SK-N-SH treated with all-trans-retinoic acid at 6 μM for 48 hours (cell line): ENCODE measurements at regions not wholly inside any gene's neighbourhood (a gene's known extent, or its start where the extent isn't known, plus 50 kb on each side); places are given as distances from the start of the nearest gene placed in this dataset.

ENCODE experiments used
- ATAC-seq: fragments of 200-7000 bp; cut with Tn5 transposase; 3 replicates; pipeline ENCODE4 v1.9.1; 2020; ENCODE audit warnings: mild to moderate bottlenecking, moderate library complexity
- ARNTL ChIP-seq: fragments of 450-650 bp; formaldehyde crosslinking; IDR thresholded peaks from 2 replicates; pipeline ENCODE4 v1.5.0; 2020; ENCODE audit warnings: low read depth, mild to moderate bottlenecking, moderate library complexity, borderline replicate concordance
- CREB5 ChIP-seq: fragments of 250-450 bp; sonication (Bioruptor Pico); IDR thresholded peaks from 2 replicates; pipeline ENCODE4 v1.5.1; 2020; ENCODE audit warnings: low read depth, mild to moderate bottlenecking, moderate library complexity
- CSDC2 ChIP-seq: fragments of 250-450 bp; sonication (Bioruptor Pico); IDR thresholded peaks from 2 replicates; pipeline ENCODE4 v1.5.0; 2020; ENCODE audit warnings: mild to moderate bottlenecking, moderate library complexity
- GLIS3 ChIP-seq: fragments of 250-450 bp; sonication (Bioruptor Pico); IDR thresholded peaks from 2 replicates; pipeline ENCODE4 v1.5.0; 2020; ENCODE audit warnings: mild to moderate bottlenecking, moderate library complexity
- ISL1 ChIP-seq: fragments of 250-450 bp; sonication (Bioruptor Pico); IDR thresholded peaks from 2 replicates; pipeline ENCODE4 v2.1.2; 2022; ENCODE audit warnings: mild to moderate bottlenecking, moderate library complexity
- OSR1 ChIP-seq: fragments of 250-450 bp; sonication (Bioruptor Pico); IDR thresholded peaks from 2 replicates; pipeline ENCODE4 v1.8.0; 2022; ENCODE audit warnings: moderate library complexity, mild to moderate bottlenecking, inconsistent platforms
- POU6F1 ChIP-seq: fragments of 250-450 bp; sonication (Bioruptor Pico); IDR thresholded peaks from 2 replicates; pipeline ENCODE4 v1.8.0; 2021; ENCODE audit warnings: low read depth, mild to moderate bottlenecking, moderate library complexity, borderline replicate concordance
- SNAI2 ChIP-seq: fragments of 250-450 bp; sonication (Bioruptor Pico); IDR thresholded peaks from 2 replicates; pipeline ENCODE4 v1.5.0; 2020; ENCODE audit warnings: mild to moderate bottlenecking, moderate library complexity
- ZC3H10 ChIP-seq: fragments of 250-450 bp; sonication (Bioruptor Pico); IDR thresholded peaks from 2 replicates; pipeline ENCODE4 v1.5.1; 2021; ENCODE audit warnings: mild to moderate bottlenecking, moderate library complexity
- ZFP3 ChIP-seq: fragments of 250-450 bp; sonication (Bioruptor Pico); IDR thresholded peaks from 2 replicates; pipeline ENCODE4 v1.5.0; 2020; ENCODE audit warnings: mild to moderate bottlenecking, moderate library complexity
- ZNF565 ChIP-seq: fragments of 450-650 bp; formaldehyde crosslinking; conservative IDR thresholded peaks from 2 replicates; pipeline ENCODE4 v1.5.0; 2020; ENCODE audit warnings: low read depth, mild to moderate bottlenecking, moderate library complexity
- ZNF8 ChIP-seq: fragments of 450-650 bp; formaldehyde crosslinking; IDR thresholded peaks from 2 replicates; pipeline ENCODE4 v1.5.0; 2020; ENCODE audit warnings: mild to moderate bottlenecking, moderate library complexity
- TF ChIP-seq, protein P1 (sequence below): fragments of 250-450 bp; sonication (Bioruptor Pico); IDR thresholded peaks from 2 replicates; pipeline ENCODE4 v1.5.0; 2020; ENCODE audit warnings: mild to moderate bottlenecking, moderate library complexity
- TF ChIP-seq, protein P2 (sequence below): fragments of 250-450 bp; sonication (Bioruptor Pico); IDR thresholded peaks from 2 replicates; pipeline ENCODE4 v1.8.0; 2020; ENCODE audit warnings: mild to moderate bottlenecking, moderate library complexity, borderline replicate concordance
- TF ChIP-seq, protein P3 (sequence below): fragments of 250-450 bp; sonication (Bioruptor Pico); IDR thresholded peaks from 2 replicates; pipeline ENCODE4 v1.5.1; 2021; ENCODE audit warnings: mild to moderate bottlenecking, moderate library complexity

DNA sequence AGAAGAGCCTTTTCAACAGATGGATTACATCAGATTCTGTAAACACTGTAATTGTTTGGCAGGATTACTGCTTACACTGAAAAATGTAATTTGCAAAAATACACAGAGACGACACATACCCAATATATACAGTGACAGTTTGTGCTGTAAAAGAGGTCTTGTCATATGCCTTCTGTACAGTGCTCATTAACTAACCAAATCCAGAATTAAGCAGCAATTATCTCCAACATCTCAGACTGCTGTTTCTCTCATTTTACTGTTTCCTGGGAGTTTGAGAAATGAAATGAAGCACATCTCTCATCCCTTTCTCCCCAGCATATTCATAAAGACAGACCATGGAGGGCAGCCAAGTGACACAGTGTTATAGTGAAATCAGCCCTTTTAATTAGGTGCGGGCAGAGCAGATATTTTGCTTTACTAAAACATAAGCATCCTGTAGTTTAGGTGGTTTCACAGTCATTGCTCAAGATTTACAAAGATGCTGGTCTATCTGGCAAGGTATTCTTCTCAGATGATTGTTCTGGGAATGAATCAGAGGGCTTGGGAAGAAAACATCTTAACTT lies 618.4 kb upstream of the USP24 start:
- peak; percentile 39 for ATAC-seq
- TF ChIP-seq ISL1: no peak
- TF ChIP-seq ARNTL: no peak
- no peak for TF ChIP-seq OSR1 (CRISPR knock-in tag)
- TF ChIP-seq POU6F1 (CRISPR knock-in tag): no peak
- TF ChIP-seq, protein P1, sequence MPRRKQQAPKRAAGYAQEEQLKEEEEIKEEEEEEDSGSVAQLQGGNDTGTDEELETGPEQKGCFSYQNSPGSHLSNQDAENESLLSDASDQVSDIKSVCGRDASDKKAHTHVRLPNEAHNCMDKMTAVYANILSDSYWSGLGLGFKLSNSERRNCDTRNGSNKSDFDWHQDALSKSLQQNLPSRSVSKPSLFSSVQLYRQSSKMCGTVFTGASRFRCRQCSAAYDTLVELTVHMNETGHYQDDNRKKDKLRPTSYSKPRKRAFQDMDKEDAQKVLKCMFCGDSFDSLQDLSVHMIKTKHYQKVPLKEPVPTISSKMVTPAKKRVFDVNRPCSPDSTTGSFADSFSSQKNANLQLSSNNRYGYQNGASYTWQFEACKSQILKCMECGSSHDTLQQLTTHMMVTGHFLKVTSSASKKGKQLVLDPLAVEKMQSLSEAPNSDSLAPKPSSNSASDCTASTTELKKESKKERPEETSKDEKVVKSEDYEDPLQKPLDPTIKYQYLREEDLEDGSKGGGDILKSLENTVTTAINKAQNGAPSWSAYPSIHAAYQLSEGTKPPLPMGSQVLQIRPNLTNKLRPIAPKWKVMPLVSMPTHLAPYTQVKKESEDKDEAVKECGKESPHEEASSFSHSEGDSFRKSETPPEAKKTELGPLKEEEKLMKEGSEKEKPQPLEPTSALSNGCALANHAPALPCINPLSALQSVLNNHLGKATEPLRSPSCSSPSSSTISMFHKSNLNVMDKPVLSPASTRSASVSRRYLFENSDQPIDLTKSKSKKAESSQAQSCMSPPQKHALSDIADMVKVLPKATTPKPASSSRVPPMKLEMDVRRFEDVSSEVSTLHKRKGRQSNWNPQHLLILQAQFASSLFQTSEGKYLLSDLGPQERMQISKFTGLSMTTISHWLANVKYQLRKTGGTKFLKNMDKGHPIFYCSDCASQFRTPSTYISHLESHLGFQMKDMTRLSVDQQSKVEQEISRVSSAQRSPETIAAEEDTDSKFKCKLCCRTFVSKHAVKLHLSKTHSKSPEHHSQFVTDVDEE (CRISPR knock-in tag): no peak
- TF ChIP-seq, protein P2, sequence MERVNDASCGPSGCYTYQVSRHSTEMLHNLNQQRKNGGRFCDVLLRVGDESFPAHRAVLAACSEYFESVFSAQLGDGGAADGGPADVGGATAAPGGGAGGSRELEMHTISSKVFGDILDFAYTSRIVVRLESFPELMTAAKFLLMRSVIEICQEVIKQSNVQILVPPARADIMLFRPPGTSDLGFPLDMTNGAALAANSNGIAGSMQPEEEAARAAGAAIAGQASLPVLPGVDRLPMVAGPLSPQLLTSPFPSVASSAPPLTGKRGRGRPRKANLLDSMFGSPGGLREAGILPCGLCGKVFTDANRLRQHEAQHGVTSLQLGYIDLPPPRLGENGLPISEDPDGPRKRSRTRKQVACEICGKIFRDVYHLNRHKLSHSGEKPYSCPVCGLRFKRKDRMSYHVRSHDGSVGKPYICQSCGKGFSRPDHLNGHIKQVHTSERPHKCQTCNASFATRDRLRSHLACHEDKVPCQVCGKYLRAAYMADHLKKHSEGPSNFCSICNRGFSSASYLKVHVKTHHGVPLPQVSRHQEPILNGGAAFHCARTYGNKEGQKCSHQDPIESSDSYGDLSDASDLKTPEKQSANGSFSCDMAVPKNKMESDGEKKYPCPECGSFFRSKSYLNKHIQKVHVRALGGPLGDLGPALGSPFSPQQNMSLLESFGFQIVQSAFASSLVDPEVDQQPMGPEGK (CRISPR knock-in tag): no peak
- no peak for TF ChIP-seq ZNF8

DNA sequence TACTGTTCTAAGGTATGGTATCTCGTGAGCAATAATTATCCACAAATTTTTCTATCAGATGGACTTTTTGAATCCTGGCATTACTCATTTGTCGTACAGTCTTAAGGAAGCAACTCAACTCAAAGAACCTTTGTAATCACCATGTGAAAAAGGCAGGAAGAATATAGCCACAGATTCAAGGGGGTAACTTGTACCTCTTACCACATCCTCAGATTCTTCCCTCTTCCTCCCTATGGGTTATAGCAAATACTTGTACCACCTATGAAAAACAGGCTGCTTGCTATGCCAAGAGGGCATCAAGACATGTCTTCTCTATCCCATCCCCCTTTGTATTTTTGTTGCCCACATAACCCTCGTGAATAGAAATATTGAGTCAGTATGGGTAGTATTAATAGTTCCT lies 616.6 kb upstream of the USP24 start:
- no peak for TF ChIP-seq SNAI2 (CRISPR knock-in tag)
- TF ChIP-seq, protein P3, sequence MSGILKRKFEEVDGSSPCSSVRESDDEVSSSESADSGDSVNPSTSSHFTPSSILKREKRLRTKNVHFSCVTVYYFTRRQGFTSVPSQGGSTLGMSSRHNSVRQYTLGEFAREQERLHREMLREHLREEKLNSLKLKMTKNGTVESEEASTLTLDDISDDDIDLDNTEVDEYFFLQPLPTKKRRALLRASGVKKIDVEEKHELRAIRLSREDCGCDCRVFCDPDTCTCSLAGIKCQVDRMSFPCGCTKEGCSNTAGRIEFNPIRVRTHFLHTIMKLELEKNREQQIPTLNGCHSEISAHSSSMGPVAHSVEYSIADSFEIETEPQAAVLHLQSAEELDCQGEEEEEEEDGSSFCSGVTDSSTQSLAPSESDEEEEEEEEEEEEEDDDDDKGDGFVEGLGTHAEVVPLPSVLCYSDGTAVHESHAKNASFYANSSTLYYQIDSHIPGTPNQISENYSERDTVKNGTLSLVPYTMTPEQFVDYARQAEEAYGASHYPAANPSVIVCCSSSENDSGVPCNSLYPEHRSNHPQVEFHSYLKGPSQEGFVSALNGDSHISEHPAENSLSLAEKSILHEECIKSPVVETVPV (CRISPR knock-in tag): no peak
- no peak for TF ChIP-seq GLIS3 (CRISPR knock-in tag)
- TF ChIP-seq ZC3H10: no peak
- no peak for TF ChIP-seq ZFP3 (CRISPR knock-in tag)
- TF ChIP-seq OSR1 (CRISPR knock-in tag): no peak
- TF ChIP-seq CSDC2: no peak
- TF ChIP-seq ARNTL: no peak
- TF ChIP-seq, protein P1 (CRISPR knock-in tag): no peak
- no peak for ATAC-seq

DNA sequence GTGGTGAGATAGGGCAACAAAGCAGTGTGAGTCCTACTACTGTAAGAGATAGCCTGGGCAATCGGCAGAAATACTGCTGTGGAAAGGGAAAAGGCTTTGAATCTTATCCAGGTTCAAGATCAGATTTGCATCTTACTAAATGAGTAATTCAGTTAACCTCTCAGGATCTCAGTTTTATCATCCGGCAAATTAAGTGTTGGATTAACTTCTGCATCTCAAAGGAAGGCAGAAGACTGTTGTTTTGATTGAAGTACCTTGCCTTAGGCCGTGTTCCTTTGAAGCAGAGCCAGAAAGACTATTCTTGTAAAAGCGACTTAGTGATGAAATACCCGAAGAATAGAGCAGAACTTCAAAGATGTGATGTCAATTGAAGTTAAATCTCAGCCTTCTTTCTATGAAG lies 612.9 kb upstream of the USP24 start:
- no peak for ATAC-seq
- no peak for TF ChIP-seq GLIS3 (CRISPR knock-in tag)

DNA sequence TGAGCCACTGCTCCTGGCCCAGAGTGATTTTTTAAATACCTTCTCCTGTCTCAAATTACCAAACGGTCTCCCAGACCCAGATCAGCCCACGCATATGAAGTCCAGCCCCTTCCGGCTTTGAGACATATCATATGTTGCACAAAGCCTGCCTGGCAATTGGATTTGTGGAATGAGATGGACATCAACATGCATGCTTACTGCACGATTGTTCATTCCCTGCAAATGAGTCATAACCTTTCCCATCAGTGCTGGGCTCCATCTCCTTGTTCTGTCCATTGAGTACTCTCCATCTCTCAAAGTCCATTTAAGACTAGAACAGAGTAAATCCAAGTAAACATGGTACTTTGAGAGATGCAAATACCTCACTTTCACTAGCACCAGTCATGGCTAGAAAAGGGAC lies 612.2 kb upstream of the USP24 start:
- TF ChIP-seq ZNF565 (CRISPR knock-in tag) (no peak), ISL1 (peak; percentile 12; the same call in 1 of the 2 replicates)
- TF ChIP-seq, all 23 proteins: peak for 1
- peak; percentile 80 for ATAC-seq

DNA sequence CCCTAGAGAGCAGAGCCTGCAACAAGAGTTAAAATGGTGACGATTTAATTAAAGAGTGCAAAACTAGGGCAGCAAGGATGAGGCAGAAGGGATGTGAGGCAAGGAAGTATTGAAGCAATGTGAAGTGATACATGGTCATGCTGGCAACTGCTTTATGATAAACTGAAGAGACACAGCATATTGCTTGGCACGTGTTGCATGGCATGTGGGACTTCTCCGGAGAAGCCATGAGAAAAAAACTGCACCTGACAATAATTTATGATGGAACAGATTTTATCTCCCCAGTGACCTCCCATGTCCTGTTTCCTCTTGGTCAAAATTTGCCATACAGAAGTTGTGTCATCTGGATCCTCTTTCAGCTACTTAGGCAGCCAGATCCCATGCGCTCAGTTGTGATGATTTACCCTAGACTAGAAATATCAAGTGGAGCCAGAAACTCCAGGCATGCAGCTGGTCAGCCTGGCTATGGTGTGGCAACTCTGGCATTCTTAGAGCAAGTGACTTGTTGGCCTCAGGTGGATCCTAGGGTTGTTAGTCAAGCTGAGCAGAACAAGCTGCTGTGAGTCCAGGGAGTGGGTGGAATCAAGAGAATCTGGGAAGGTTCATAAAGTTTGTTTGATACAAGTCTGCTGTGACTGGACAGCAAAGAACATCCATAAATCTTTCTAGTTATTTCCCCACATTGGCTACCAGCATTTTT lies 611.4 kb upstream of the USP24 start:
- TF ChIP-seq, protein P1 (CRISPR knock-in tag): 0 out of 2 replicates have a peak, but pooled peaks have one; percentile 20
- TF ChIP-seq, protein P3 (CRISPR knock-in tag): no peak
- TF ChIP-seq ZC3H10 (no peak), CREB5 (CRISPR knock-in tag) (no peak)
- ATAC-seq: peak; percentile 36
